GM23338 (cell line): ENCODE measurements at regions not wholly inside any gene's neighbourhood (a gene's known extent, or its start where the extent isn't known, plus 50 kb on each side); places are given as distances from the start of the nearest gene placed in this dataset.

Experiments used
- ATAC-seq: fragments of 200-7000 bp; cut with Tn5 transposase; 3 replicates; pipeline ENCODE4 v1.9.1; 2020
- DNase-seq: peaks from one replicate; pipeline ENCODE4 v3.0.0-alpha.2; 2015; ENCODE audit warnings: low spot score
- H2AFZ ChIP-seq: fragments of 200-600 bp; sonication (generic); 2 replicates; pipeline ENCODE4 v1.8.0; 2016; ENCODE audit warnings: antibody characterized with exemption, mild to moderate bottlenecking, moderate library complexity
- H3F3A ChIP-seq: fragments of 200-600 bp; sonication (generic); replicated peaks from 2 replicates; pipeline ENCODE4 v1.8.0; 2017; ENCODE audit warnings: antibody characterized with exemption, mixed run types, low read depth
- H3K27ac ChIP-seq: fragments of 200-600 bp; sonication (generic); 2 replicates; pipeline ENCODE4 v1.6.1; 2016; ENCODE audit warnings: low read depth
- H3K27me3 ChIP-seq: fragments of 200-600 bp; sonication (generic); 2 replicates; pipeline ENCODE4 v1.8.0; 2016; ENCODE audit warnings: mild to moderate bottlenecking, mixed run types, moderate library complexity; ENCODE audit not compliant: insufficient read depth
- H3K36me3 ChIP-seq: fragments of 200-600 bp; sonication (generic); 2 replicates; pipeline ENCODE4 v1.8.0; 2016; ENCODE audit warnings: mild to moderate bottlenecking; ENCODE audit not compliant: insufficient read depth
- H3K4me1 ChIP-seq: fragments of 200-600 bp; sonication (generic); 2 replicates; pipeline ENCODE4 v1.8.0; 2016; ENCODE audit warnings: mild to moderate bottlenecking, moderate library complexity; ENCODE audit not compliant: insufficient read depth
- H3K4me2 ChIP-seq: fragments of 200-600 bp; sonication (generic); 2 replicates; pipeline ENCODE4 v1.7.1; 2017; ENCODE audit warnings: mixed run types
- H3K4me3 ChIP-seq: fragments of 200-600 bp; sonication (generic); 2 replicates; pipeline ENCODE4 v1.6.1; 2016; ENCODE audit warnings: mixed run types
- H3K79me2 ChIP-seq: fragments of 200-600 bp; sonication (generic); replicated peaks from 2 replicates; pipeline ENCODE4 v1.8.0; 2017; ENCODE audit warnings: mild to moderate bottlenecking; ENCODE audit not compliant: insufficient read depth
- H3K9me2 ChIP-seq: fragments of 200-600 bp; sonication (generic); 2 replicates; pipeline ENCODE4 v1.8.0; 2017; ENCODE audit not compliant: insufficient read depth
- H4K20me1 ChIP-seq: fragments of 200-600 bp; sonication (generic); replicated peaks from 2 replicates; pipeline ENCODE4 v1.8.0; 2017; ENCODE audit warnings: mild to moderate bottlenecking; ENCODE audit not compliant: insufficient read depth
- H3K27ac Mint-ChIP-seq: 2 replicates; pipeline ENCODE4 v1.8.0; 2020; ENCODE audit warnings: inconsistent platforms, mild to moderate bottlenecking, moderate library complexity, mixed read lengths
- H3K27me3 Mint-ChIP-seq: 3 replicates; pipeline ENCODE4 v1.8.0; 2022; ENCODE audit warnings: low read depth, mild to moderate bottlenecking, moderate library complexity, mixed read lengths, inconsistent platforms; ENCODE audit not compliant: insufficient read depth, poor library complexity
- H3K36me3 Mint-ChIP-seq: 3 replicates; pipeline ENCODE4 v1.8.0; 2021; ENCODE audit warnings: low read depth, mild to moderate bottlenecking, inconsistent platforms, moderate library complexity, mixed read lengths
- H3K4me1 Mint-ChIP-seq: 3 replicates; pipeline ENCODE4 v1.8.0; 2020; ENCODE audit warnings: mild to moderate bottlenecking, inconsistent platforms, mixed read lengths
- H3K4me3 Mint-ChIP-seq: 3 replicates; pipeline ENCODE4 v1.8.0; 2021; ENCODE audit warnings: moderate library complexity, mild to moderate bottlenecking, inconsistent platforms, mixed read lengths
- H3K9me3 Mint-ChIP-seq: 3 replicates; pipeline ENCODE4 v1.8.0; 2020; ENCODE audit warnings: moderate library complexity, mild to moderate bottlenecking, inconsistent platforms, mixed read lengths
- CREB1 ChIP-seq: fragments of 250-450 bp; sonication (Bioruptor Pico); IDR thresholded peaks from 2 replicates; pipeline ENCODE4 v1.5.0; 2020; ENCODE audit warnings: low read depth, mild to moderate bottlenecking, moderate library complexity
- ETS1 ChIP-seq: IDR thresholded peaks from 2 replicates; pipeline ENCODE4 v1.6.1; 2016; ENCODE audit warnings: antibody characterized with exemption
- EZH2phosphoT487 ChIP-seq: fragments of 200-600 bp; sonication (generic); IDR thresholded peaks from one replicate; pipeline ENCODE4 v1.8.1; 2018; ENCODE audit warnings: antibody characterized with exemption; ENCODE audit not compliant: unreplicated experiment
- JUNB ChIP-seq: IDR thresholded peaks from one replicate; pipeline ENCODE4 v1.6.1; 2016; ENCODE audit warnings: antibody characterized with exemption; ENCODE audit not compliant: unreplicated experiment
- REST ChIP-seq: IDR thresholded peaks from one replicate; pipeline ENCODE4 v1.6.1; 2018; ENCODE audit warnings: antibody characterized with exemption; ENCODE audit not compliant: unreplicated experiment
- STAT1 ChIP-seq: IDR thresholded peaks from one replicate; pipeline ENCODE4 v1.6.1; 2016; ENCODE audit warnings: antibody characterized with exemption; ENCODE audit not compliant: unreplicated experiment
- ZNF114 ChIP-seq: fragments of 250-450 bp; sonication (Bioruptor Pico); IDR thresholded peaks from 2 replicates; pipeline ENCODE4 v1.5.0; 2020; ENCODE audit warnings: mild to moderate bottlenecking, moderate library complexity
- ZNF331 ChIP-seq: fragments of 250-450 bp; sonication (Bioruptor Pico); IDR thresholded peaks from 2 replicates; pipeline ENCODE4 v1.5.0; 2020; ENCODE audit warnings: low read depth, mild to moderate bottlenecking, moderate library complexity

GRCh38 chr3:162602619-162603018, 1106.0 kb downstream of the OTOL1 start:
- H3K36me3 Mint-ChIP-seq: peaks cover 77% of the 10 kb centered on the region

More at GRCh38 chr3:162602619-162603018, 1106.0 kb downstream of the OTOL1 start:
- Histone ChIP-seq H3K36me3 (0 out of 2 replicates have a peak, but pooled peaks cover 3% of the 10 kb centered on the region), H4K20me1 (no peaks in the 10 kb centered on the region), H3K27me3 (no peaks in the 10 kb centered on the region), H3K4me3 (no peak overlapping the region), H2AFZ (no peak overlapping the region), H3F3A (no peaks in the 10 kb centered on the region; the same call in 1 of the 2 replicates), H3K27ac (no peak overlapping the region), H3K9me2 (peaks cover 14% of the 10 kb centered on the region), H3K79me2 (no peaks in the 10 kb centered on the region), H3K4me2 (no peak overlapping the region), H3K4me1 (peaks cover 4% of the 10 kb centered on the region; the same call in 1 of the 2 replicates)
- peaks cover 46% of the 10 kb centered on the region for H3K9me3 Mint-ChIP-seq
- H3K4me1 Mint-ChIP-seq: peaks cover 19% of the 10 kb centered on the region
- no peak overlapping the region for H3K27ac Mint-ChIP-seq
- H3K4me3 Mint-ChIP-seq: no peak overlapping the region
- H3K27me3 Mint-ChIP-seq: peaks cover 9% of the 10 kb centered on the region
- ATAC-seq (no peak), DNase-seq (no peak)
- TF ChIP-seq JUNB (no peak), ZNF114 (CRISPR knock-in tag) (no peak), STAT1 (no peak), ETS1 (no peak), ZNF331 (CRISPR knock-in tag) (no peak), CREB1 (CRISPR knock-in tag) (no peak), EZH2phosphoT487 (no peak), REST (no peak)
